ENCODE measurements at regions not wholly inside any gene's neighbourhood (a gene's known extent, or its start where the extent isn't known, plus 50 kb on each side); places are given as distances from the start of the nearest gene placed in this dataset.

- no peak for DNase-seq (ENCODE audit: extremely low read depth, low read depth)
- TF ChIP-seq CTCF (IDR thresholded peaks at IDR 0.05; ENCODE audit: low read depth, low read length) = no peak
These were observed 71.8 kb downstream of the PTPRS start for GRCh38 chr19:5268801-5269200.

DNA sequence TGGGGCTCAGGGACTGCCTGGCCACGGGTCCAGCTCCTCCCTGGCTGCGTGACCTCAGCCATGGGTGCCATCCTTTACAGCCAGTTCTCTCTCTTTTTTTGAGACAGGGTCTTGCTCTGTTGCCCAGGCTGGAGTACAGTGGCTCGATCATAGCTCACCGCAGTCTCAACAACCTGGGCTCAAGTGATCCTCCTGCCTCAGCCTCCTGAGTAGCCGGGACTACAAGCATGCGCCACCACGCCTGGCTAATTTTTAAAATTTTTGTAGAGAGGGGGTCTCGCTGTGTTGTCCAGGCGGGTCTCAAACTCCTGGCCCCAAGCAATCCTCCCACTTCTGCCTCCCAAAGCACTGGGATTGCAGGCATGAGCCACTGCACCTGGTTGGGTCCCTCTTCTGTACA lies 75.4 kb downstream of the PTPRS start:
- TF ChIP-seq CTCF (IDR thresholded peaks at IDR 0.05; ENCODE audit: low read depth, low read length) = no peak

DNA sequence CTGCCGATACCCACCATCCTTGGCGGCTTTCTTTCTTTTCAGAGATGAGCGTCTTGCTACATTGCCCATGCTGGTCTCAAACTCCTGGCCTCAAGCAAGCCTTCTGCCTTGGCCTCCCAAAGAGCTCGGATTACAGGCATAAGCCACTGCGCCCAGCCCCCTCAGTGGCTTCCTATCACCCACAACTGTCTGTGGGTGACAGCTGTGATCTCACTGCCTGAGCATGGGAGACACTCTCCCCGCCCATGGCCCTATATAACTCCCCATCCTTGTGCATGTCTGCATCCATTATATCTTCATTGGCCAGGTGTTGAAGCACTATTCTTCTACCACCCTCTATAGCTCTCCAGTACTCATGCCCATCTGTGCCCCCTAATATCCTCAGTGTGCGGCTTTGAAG lies 76.2 kb downstream of the PTPRS start:
- no peak for TF ChIP-seq CTCF (IDR thresholded peaks at IDR 0.05; ENCODE audit: low read depth, low read length)
- DNase-seq (ENCODE audit: extremely low read depth, low read depth) = no peak

More for the DNA sequence above, 75.4 kb downstream of the PTPRS start:
- no peak for DNase-seq (ENCODE audit: extremely low read depth, low read depth)

DNA sequence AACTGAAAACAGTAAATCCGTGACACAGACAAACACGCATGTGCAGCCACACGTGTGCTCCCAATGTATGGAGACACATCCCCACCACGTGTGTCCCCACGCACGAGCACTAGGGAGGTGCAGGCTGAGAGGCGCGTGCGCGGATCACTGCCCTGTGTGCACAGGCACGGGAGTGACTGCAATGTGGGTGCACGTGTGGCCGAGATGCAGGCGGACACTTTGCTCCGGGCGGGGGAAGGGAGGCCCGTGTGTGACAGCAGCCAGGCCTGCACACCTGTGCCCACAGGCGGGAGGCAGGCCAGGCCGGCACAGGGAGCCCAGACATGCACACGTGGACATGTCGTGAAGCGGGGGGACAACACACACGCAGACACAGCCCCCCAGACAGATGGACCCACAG lies 77.0 kb downstream of the PTPRS start:
- DNase-seq (ENCODE audit: extremely low read depth, low read depth) = no peak
- TF ChIP-seq CTCF (IDR thresholded peaks at IDR 0.05; ENCODE audit: low read depth, low read length) = no peak

DNA sequence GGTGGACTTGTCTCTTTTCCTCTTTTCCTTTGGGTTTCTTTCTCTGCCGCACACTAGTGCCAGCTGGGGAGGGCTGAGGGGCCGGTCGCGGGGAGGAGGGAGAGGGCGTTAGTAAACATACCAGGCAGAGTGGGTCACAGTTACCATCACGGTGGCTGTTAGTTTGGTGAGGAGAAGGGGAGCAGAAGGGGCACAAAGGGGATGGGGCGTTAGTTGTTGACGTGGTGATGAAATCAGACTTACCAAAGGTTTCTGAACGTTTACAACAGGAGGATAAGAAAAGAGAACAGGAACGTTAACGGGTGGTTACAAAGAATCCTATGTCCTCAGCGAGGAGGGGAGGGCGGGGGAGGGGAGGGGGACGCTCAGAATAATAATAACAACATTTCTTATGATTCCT lies 77.9 kb downstream of the PTPRS start:
- DNase-seq (ENCODE audit: extremely low read depth, low read depth) = no peak
- no peak for TF ChIP-seq CTCF (IDR thresholded peaks at IDR 0.05; ENCODE audit: low read depth, low read length)

- no peak for TF ChIP-seq CTCF (IDR thresholded peaks at IDR 0.05; ENCODE audit: low read depth, low read length)
- no peak for DNase-seq (ENCODE audit: extremely low read depth, low read depth)
These were observed 79.3 kb downstream of the PTPRS start for GRCh38 chr19:5261156-5261890.

GRCh38 chr19:5260381-5260967 lies 80.1 kb downstream of the PTPRS start:
- no peak for TF ChIP-seq CTCF (IDR thresholded peaks at IDR 0.05; ENCODE audit: low read depth, low read length)
- no peak for DNase-seq (ENCODE audit: extremely low read depth, low read depth)
